ENCODE measurements at regions not wholly inside any gene's neighbourhood (a gene's known extent, or its start where the extent isn't known, plus 50 kb on each side); places are given as distances from the start of the nearest gene placed in this dataset.

DNA sequence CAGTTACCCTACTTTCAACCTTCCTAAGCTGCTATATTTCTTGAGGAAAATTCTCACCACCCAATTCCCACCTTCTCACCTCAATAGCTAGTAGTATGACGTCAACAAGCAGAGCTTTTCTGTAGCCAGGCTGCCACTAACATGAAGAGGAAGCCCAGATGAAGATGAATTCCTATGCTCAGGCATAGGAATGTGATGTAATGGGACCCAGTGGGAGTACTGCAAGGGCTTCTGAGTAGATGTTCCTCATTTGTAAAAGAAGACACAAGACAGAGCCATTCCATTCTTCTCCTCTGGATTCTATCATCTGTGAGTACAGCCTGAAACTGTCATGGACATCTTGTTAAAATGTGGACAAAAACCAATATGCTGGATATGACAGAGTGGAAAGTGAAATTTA is 81.6 kb upstream of the KLF3 start:
- TF ChIP-seq, protein P1, sequence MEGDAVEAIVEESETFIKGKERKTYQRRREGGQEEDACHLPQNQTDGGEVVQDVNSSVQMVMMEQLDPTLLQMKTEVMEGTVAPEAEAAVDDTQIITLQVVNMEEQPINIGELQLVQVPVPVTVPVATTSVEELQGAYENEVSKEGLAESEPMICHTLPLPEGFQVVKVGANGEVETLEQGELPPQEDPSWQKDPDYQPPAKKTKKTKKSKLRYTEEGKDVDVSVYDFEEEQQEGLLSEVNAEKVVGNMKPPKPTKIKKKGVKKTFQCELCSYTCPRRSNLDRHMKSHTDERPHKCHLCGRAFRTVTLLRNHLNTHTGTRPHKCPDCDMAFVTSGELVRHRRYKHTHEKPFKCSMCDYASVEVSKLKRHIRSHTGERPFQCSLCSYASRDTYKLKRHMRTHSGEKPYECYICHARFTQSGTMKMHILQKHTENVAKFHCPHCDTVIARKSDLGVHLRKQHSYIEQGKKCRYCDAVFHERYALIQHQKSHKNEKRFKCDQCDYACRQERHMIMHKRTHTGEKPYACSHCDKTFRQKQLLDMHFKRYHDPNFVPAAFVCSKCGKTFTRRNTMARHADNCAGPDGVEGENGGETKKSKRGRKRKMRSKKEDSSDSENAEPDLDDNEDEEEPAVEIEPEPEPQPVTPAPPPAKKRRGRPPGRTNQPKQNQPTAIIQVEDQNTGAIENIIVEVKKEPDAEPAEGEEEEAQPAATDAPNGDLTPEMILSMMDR (conservative IDR thresholded peaks at IDR 0.05; ENCODE audit: low read depth, low read length) = no peak
- TF ChIP-seq EZH2 (IDR thresholded peaks at IDR 0.05; ENCODE audit: borderline replicate concordance, low read depth, low read length, poor library complexity, severe bottlenecking) = no peak

Measured in A673 (cell line).